Right lobe of liver (tissue), 6 donors: ENCODE measurements at regions not wholly inside any gene's neighbourhood (a gene's known extent, or its start where the extent isn't known, plus 50 kb on each side); places are given as distances from the start of the nearest gene placed in this dataset.
A peak's percentile ranks its signal among the peaks of the same experiment; 100 is the strongest.

Experiments used
- ATAC-seq, 4 donors: fragments of 200-7000 bp; cut with Tn5 transposase; one replicate each; pipeline ENCODE4 v1.9.1; 2020; ENCODE audit warnings: mild to moderate bottlenecking in 4 of 4, moderate library complexity in 4 of 4
- DNase-seq, 3 donors: peaks; one replicate each; pipeline ENCODE4 v3.0.0-alpha.2; 2020
- H3K27ac ChIP-seq, 3 donors: fragments of 200-600 bp; one replicate each; pipeline ENCODE4 v1.8.0; 2022
- H3K27me3 ChIP-seq, 2 donors: fragments of 200-600 bp; one replicate each; pipeline ENCODE4 v1.8.0; 2022
- H3K36me3 ChIP-seq, 4 donors: fragments of 200-600 bp; sonication (generic) in 1 of 4; one replicate each; pipeline versions ENCODE4 v1.5.1 to v1.8.0; 2017 to 2022; ENCODE audit warnings: control low read depth in 1 of 4
- H3K4me1 ChIP-seq, 4 donors: fragments of 200-600 bp; sonication (generic) in 1 of 4; one replicate each; pipeline versions ENCODE4 v1.5.1 to v1.8.0; 2017 to 2022; ENCODE audit warnings: control low read depth in 1 of 4
- H3K4me3 ChIP-seq, 3 donors: fragments of 200-600 bp; one replicate each; pipeline ENCODE4 v1.8.0; 2022
- H3K9me3 ChIP-seq, 4 donors: fragments of 200-600 bp; sonication (generic) in 1 of 4; one replicate each; pipeline versions ENCODE4 v1.5.1 to v1.8.0; 2017 to 2022; ENCODE audit warnings: control low read depth in 1 of 4
- CTCF ChIP-seq, 4 donors: fragments of 200-600 bp in 3 of 4; fragments of 450-650 bp in 1 of 4; IDR thresholded peaks; one replicate each; pipeline versions ENCODE4 v1.5.1 to v1.8.0; 2016 to 2022; ENCODE audit warnings: antibody characterized with exemption in 4 of 4, mild to moderate bottlenecking in 2 of 4
- POLR2A ChIP-seq: fragments of 450-650 bp; IDR thresholded peaks from one replicate; pipeline ENCODE4 v1.6.1; 2017; ENCODE audit warnings: antibody characterized with exemption, mild to moderate bottlenecking
- whole genome bisulfite sequencing: methylation state at CpG from one replicate; pipeline ENCODE4 v1.1.6; 2018; ENCODE audit warnings: low coverage, low lambda C conversion rate; ENCODE audit not compliant: insufficient coverage; ENCODE audit errors: missing lambda C conversion rate; 5-methylcytosine and 5-hydroxymethylcytosine counted together
- intact Hi-C, 2 donors: fragments of 100-400 bp; cut with DNase I; formaldehyde crosslinking; loops; one replicate each; pipeline versions ENCODE4 v1.11.2 to v1.14.1; 2022
- donor health status: DM: no; HTN: yes; CAD: no.
- donor health status: DM: no; HTN: no; CAD: no.
- donor health status: DM: no; HTN: no; CAD: no.
- donor health status: DM: no; HTN: yes; CAD: no.
- donor health status: DM: no; HTN: yes; CAD: no.

- TF ChIP-seq POLR2A = no peak
- no peak for TF ChIP-seq CTCF (IDR thresholded peaks at IDR 0.05)
- WGBS = 35% methylated on average over 1 of the region's 1 CpG
- Histone ChIP-seq H3K4me3 (no peak overlapping the region), H3K27me3 (no peaks in the 10 kb centered on the region), H3K9me3 (no peaks in the 10 kb centered on the region), H3K27ac (no peak overlapping the region), H3K36me3 (no peaks in the 10 kb centered on the region), H3K4me1 (peaks cover 0 to 5% (median 0%) of the 10 kb centered on the region in 4 donors)
- intact Hi-C loops = no loop called here
- no peak for DNase-seq
- no peak for ATAC-seq
Measured at GRCh38 chr12:75591628-75592027, 80.2 kb upstream of the KRR1 start.

GRCh38 chr12:75589801-75590200, 78.4 kb upstream of the KRR1 start:
- intact Hi-C loops = no loop called here
- Histone ChIP-seq H3K4me1 (peaks cover 0 to 5% (median 0%) of the 10 kb centered on the region in 4 donors), H3K9me3 (no peaks in the 10 kb centered on the region), H3K27ac (no peak overlapping the region), H3K36me3 (no peaks in the 10 kb centered on the region), H3K27me3 (no peaks in the 10 kb centered on the region), H3K4me3 (no peak overlapping the region)
- 45% methylated on average over 2 of the region's 2 CpGs for WGBS
- peak in 1 of 4 donors; percentile 30 for ATAC-seq
- no peak for DNase-seq
- no peak for TF ChIP-seq CTCF (IDR thresholded peaks at IDR 0.05)
- TF ChIP-seq POLR2A = no peak

GRCh38 chr12:75587340-75588106, 76.1 kb upstream of the KRR1 start:
- TF ChIP-seq POLR2A = no peak
- no peak for TF ChIP-seq CTCF (IDR thresholded peaks at IDR 0.05)
- H3K4me3 ChIP-seq = no peak overlapping the region
- peaks cover 0 to 5% (median 0%) of the 10 kb centered on the region in 4 donors for H3K4me1 ChIP-seq
- no peak for ATAC-seq
- no peaks in the 10 kb centered on the region for H3K36me3 ChIP-seq
- intact Hi-C loops = no loop called here
- H3K27ac ChIP-seq = no peak overlapping the region
- no peaks in the 10 kb centered on the region for H3K27me3 ChIP-seq
- WGBS = 79% methylated on average over 4 of the region's 4 CpGs
- no peak for DNase-seq
- H3K9me3 ChIP-seq = no peaks in the 10 kb centered on the region

- 74% methylated on average over 4 of the region's 4 CpGs for WGBS
- Histone ChIP-seq H3K27me3 (no peaks in the 10 kb centered on the region), H3K27ac (no peak overlapping the region), H3K36me3 (no peaks in the 10 kb centered on the region), H3K4me1 (peaks cover 0 to 5% (median 0%) of the 10 kb centered on the region in 4 donors), H3K9me3 (no peaks in the 10 kb centered on the region), H3K4me3 (no peak overlapping the region)
- TF ChIP-seq CTCF (IDR thresholded peaks at IDR 0.05) = no peak
- TF ChIP-seq POLR2A = no peak
- intact Hi-C loops = no loop called here
- DNase-seq (no peak), ATAC-seq (no peak)
Measured at GRCh38 chr12:75585330-75585729, 73.9 kb upstream of the KRR1 start.
